ENCODE measurements at regions not wholly inside any gene's neighbourhood (a gene's known extent, or its start where the extent isn't known, plus 50 kb on each side); places are given as distances from the start of the nearest gene placed in this dataset.

GRCh38 chr2:119104414-119104813, 54.1 kb downstream of the C1QL2 start:
- DNase-seq, result no peak

- no peak for DNase-seq
These were observed 55.6 kb downstream of the C1QL2 start for GRCh38 chr2:119102964-119103363.

GRCh38 chr2:119088416-119088815, 70.1 kb downstream of the C1QL2 start:
- no peak for DNase-seq

- no peak for DNase-seq
These were observed 72.2 kb downstream of the C1QL2 start for GRCh38 chr2:119086327-119086726.

- DNase-seq, result no peak
These were observed 72.9 kb downstream of the C1QL2 start for GRCh38 chr2:119085613-119086012.

- DNase-seq, result no peak
These were observed 75.1 kb downstream of the C1QL2 start for GRCh38 chr2:119083416-119083815.

GRCh38 chr2:119082821-119083400, 75.6 kb downstream of the C1QL2 start:
- no peak for DNase-seq

GRCh38 chr2:119078796-119079195, 79.8 kb downstream of the C1QL2 start:
- DNase-seq, result no peak

- no peak for DNase-seq
These were observed 81.8 kb downstream of the C1QL2 start for GRCh38 chr2:119076713-119077112.

GRCh38 chr2:119073213-119073612, 85.3 kb downstream of the C1QL2 start:
- no peak for DNase-seq

- DNase-seq, result no peak
These were observed 87.1 kb downstream of the C1QL2 start for GRCh38 chr2:119071476-119071875.

- no peak for DNase-seq
These were observed 88.8 kb downstream of the C1QL2 start for GRCh38 chr2:119069781-119070180.

- no peak for DNase-seq
These were observed 90.3 kb downstream of the C1QL2 start for GRCh38 chr2:119068154-119068725.

GRCh38 chr2:119066272-119066804, 92.2 kb downstream of the C1QL2 start:
- no peak for DNase-seq

GRCh38 chr2:119065146-119065545, 93.4 kb downstream of the C1QL2 start:
- DNase-seq, result no peak

GRCh38 chr2:119064567-119064966, 94.0 kb downstream of the C1QL2 start:
- DNase-seq, result peak; percentile 3

GRCh38 chr2:119063177-119063576, 95.4 kb downstream of the C1QL2 start:
- no peak for DNase-seq

- no peak for DNase-seq
These were observed 95.9 kb downstream of the C1QL2 start for GRCh38 chr2:119062652-119063051.

- no peak for DNase-seq
These were observed 96.4 kb downstream of the C1QL2 start for GRCh38 chr2:119062179-119062578.

- no peak for DNase-seq
These were observed 98.6 kb downstream of the C1QL2 start for GRCh38 chr2:119059940-119060339.

GRCh38 chr2:119059287-119059686, 99.3 kb downstream of the C1QL2 start:
- DNase-seq, result no peak

GRCh38 chr2:119053700-119054436, 104.7 kb downstream of the C1QL2 start:
- DNase-seq, result no peak

GRCh38 chr2:119051263-119051662, 107.3 kb downstream of the C1QL2 start:
- no peak for DNase-seq
